ENCODE measurements at regions not wholly inside any gene's neighbourhood (a gene's known extent, or its start where the extent isn't known, plus 50 kb on each side); places are given as distances from the start of the nearest gene placed in this dataset.

DNA sequence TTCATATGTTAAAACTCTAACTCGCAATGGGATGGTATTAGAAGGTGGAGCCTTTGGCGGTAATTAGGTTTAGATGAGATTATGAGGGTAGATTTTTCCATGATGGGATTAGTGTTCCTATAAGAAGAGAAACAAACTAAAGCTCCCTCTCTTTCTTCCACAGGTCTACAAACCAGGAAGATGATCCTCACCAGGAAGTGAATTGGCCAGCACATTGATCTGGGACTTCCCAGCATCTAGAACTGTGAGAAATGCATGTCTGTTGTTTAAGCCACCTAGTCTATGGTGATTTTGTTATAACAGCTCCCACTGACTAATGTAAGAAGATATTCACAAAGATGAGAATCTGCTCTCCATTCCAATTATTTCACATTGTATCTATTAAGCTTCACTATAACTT, 2266.9 kb downstream of the PCDH7 start:
- Histone ChIP-seq H3K9me3 (ENCODE audit: insufficient read depth in 2 of 2, low read depth in 1 of 2, low read length in 1 of 2) (no peaks in the 10 kb centered on the region), H4K20me1 (replicated peaks in 1 of 2; ENCODE audit: control insufficient read depth in 1 of 2, insufficient read depth in 2 of 2, low read length in 2 of 2) (no peaks in the 10 kb centered on the region), H2BK5ac (ENCODE audit: low read depth, low read length) (no peak overlapping the region), H3K4ac (replicated peaks; ENCODE audit: insufficient read length, low read depth, low read length) (no peak overlapping the region), H4K8ac (ENCODE audit: extremely low read depth, insufficient read depth, low read length) (no peak overlapping the region), H3K36me3 (ENCODE audit: control insufficient read depth in 2 of 4, insufficient read depth in 4 of 4, low read length in 3 of 4) (no peaks in the 10 kb centered on the region), H3K79me2 (ENCODE audit: control insufficient read depth in 1 of 2, insufficient read depth in 2 of 2, low read length in 2 of 2) (no peaks in the 10 kb centered on the region), H3K18ac (ENCODE audit: extremely low read depth, low read length) (no peak overlapping the region), H3K27me3 (replicated peaks in 1 of 4; ENCODE audit: control insufficient read depth in 3 of 4, extremely low read depth in 1 of 4, insufficient read depth in 3 of 4, low read length in 3 of 4) (no peaks in the 10 kb centered on the region), H2AK5ac (ENCODE audit: low read depth, low read length) (no peak overlapping the region), H3K79me1 (ENCODE audit: low read depth, low read length) (no peaks in the 10 kb centered on the region), H3K27ac (ENCODE audit: low read depth, low read length) (no peak overlapping the region), H3K4me3 (ENCODE audit: extremely low read depth in 1 of 4, insufficient read depth in 2 of 4, low read depth in 3 of 4, low read length in 4 of 4) (no peak overlapping the region), H4K5ac (ENCODE audit: insufficient read length, low read depth, low read length) (no peak overlapping the region), H3K56ac (replicated peaks; ENCODE audit: insufficient read length, low read depth, low read length) (no peak overlapping the region), H3K9ac (replicated peaks in 1 of 4; ENCODE audit: extremely low read depth in 1 of 4, low read depth in 3 of 4, low read length in 3 of 4) (no peak overlapping the region), H4K91ac (replicated peaks; ENCODE audit: insufficient read length, low read length) (no peak overlapping the region), H3K4me1 (replicated peaks in 1 of 4; ENCODE audit: control insufficient read depth in 3 of 4, insufficient read depth in 4 of 4, low read length in 3 of 4) (no peaks in the 10 kb centered on the region), H3K14ac (ENCODE audit: insufficient read length) (no peak overlapping the region), H3K23me2 (ENCODE audit: low read depth, low read length) (no peaks in the 10 kb centered on the region), H3K23ac (ENCODE audit: insufficient read length) (no peak overlapping the region), H2BK20ac (ENCODE audit: low read length) (no peak overlapping the region), H3K4me2 (ENCODE audit: insufficient read depth in 1 of 2, low read depth in 2 of 2, low read length in 2 of 2) (no peak overlapping the region), H2AFZ (ENCODE audit: low read length) (no peak overlapping the region), H2BK15ac (ENCODE audit: low read length) (no peak overlapping the region), H2BK120ac (replicated peaks; ENCODE audit: low read depth, low read length) (no peak overlapping the region), H2BK12ac (ENCODE audit: low read depth, low read length) (no peak overlapping the region)
- TF ChIP-seq CTCF (IDR thresholded peaks at IDR 0.05; ENCODE audit: control extremely low read depth in 1 of 3, insufficient read depth in 1 of 3, low read depth in 1 of 3, low read length in 3 of 3) = no peak
- TF ChIP-seq JUN (IDR thresholded peaks at IDR 0.05; ENCODE audit: low read depth, low read length) = no peak
- TF ChIP-seq BACH1 (IDR thresholded peaks at IDR 0.05; ENCODE audit: low read length) = no peak
- no peak for TF ChIP-seq SIRT6 (IDR thresholded peaks at IDR 0.05; ENCODE audit: low read length)
- TF ChIP-seq ZNF274 (IDR thresholded peaks at IDR 0.05; ENCODE audit: borderline replicate concordance, extremely low read depth, low read length) = no peak
- TF ChIP-seq TBP (IDR thresholded peaks at IDR 0.05; ENCODE audit: low read depth, low read length) = no peak
- no peak for TF ChIP-seq JUND (IDR thresholded peaks at IDR 0.05; ENCODE audit: low read length)
- no peak for TF ChIP-seq KDM5A (IDR thresholded peaks at IDR 0.05; ENCODE audit: low read length)
- no peak for TF ChIP-seq HDAC6 (IDR thresholded peaks at IDR 0.05; ENCODE audit: low read depth, low read length)
- TF ChIP-seq HDAC2 (IDR thresholded peaks at IDR 0.05; ENCODE audit: borderline replicate concordance in 1 of 2, low read depth in 2 of 2, low read length in 2 of 2) = no peak
- POLR2A ChIA-PET (ENCODE audit: partially characterized antibody) = no interaction called here
- CTCF ChIA-PET (ENCODE audit: partially characterized antibody) = no interaction called here
- FAIRE-seq (no peak), DNase-seq (ENCODE audit: low read depth in 1 of 2, low spot score in 2 of 2) (no peak)
- 94% methylated on average over 2 of the region's 2 CpGs; no CpG with 5 or more reads in 1 of the 2 experiments for WGBS, 2 experiments (ENCODE audit: extremely low coverage in 1 of 2, insufficient coverage in 1 of 2, insufficient read length in 1 of 2, insufficient replicate concordance in 2 of 2, low coverage in 1 of 2, low lambda C conversion rate in 2 of 2, missing lambda C conversion rate in 1 of 2)
